ENCODE measurements at regions not wholly inside any gene's neighbourhood (a gene's known extent, or its start where the extent isn't known, plus 50 kb on each side); places are given as distances from the start of the nearest gene placed in this dataset.

DNA sequence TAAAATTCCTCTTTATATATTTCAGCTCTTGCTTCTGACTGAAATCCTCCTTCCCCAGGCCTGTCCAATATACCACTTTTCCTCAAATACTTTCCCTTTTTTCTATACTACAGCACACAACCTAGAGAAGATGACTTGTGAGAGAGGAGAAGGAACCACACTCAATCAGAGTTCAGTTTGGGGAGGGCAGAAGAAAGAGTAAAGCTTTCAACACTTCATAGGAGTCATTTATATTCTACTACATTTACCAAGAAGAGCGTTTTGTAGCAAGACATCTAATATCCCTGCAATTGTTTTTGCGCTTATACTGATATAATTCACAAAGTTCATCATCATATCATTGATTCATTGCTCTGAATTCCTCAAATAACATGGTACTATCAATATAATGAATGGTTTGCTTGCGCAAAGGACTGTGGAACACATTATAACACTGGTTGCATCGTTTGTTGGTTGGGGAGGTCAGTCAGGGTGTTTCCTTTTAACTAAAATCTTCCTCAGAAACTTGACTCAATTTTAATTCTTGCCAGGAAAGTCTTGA is 792.5 kb upstream of the CELF2 start:
- H3K4me3 ChIP-seq (ENCODE audit: low read depth, low read length), result no peak overlapping the region
- TF ChIP-seq, protein P1, sequence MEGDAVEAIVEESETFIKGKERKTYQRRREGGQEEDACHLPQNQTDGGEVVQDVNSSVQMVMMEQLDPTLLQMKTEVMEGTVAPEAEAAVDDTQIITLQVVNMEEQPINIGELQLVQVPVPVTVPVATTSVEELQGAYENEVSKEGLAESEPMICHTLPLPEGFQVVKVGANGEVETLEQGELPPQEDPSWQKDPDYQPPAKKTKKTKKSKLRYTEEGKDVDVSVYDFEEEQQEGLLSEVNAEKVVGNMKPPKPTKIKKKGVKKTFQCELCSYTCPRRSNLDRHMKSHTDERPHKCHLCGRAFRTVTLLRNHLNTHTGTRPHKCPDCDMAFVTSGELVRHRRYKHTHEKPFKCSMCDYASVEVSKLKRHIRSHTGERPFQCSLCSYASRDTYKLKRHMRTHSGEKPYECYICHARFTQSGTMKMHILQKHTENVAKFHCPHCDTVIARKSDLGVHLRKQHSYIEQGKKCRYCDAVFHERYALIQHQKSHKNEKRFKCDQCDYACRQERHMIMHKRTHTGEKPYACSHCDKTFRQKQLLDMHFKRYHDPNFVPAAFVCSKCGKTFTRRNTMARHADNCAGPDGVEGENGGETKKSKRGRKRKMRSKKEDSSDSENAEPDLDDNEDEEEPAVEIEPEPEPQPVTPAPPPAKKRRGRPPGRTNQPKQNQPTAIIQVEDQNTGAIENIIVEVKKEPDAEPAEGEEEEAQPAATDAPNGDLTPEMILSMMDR (IDR thresholded peaks at IDR 0.05; ENCODE audit: insufficient read depth, low read depth, low read length), result no peak
- no peak for DNase-seq (ENCODE audit: low read depth)

DNA sequence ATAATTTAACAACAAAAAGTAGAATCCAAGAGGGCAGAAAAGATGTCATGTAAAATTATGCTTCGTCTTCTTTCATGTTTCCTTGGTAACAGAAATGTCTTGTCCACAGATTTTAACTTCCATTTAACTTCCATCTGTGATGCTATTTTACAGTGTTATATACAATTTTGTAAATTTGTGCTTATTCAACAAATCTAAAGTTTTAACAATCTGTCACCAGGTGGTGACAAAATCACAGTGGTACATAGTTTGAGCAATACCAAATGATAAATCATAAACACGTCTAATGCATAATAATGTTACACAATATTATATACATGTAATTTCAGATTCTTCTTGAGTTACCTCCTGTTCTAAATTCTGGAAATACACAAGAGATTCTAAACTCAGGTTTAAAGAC is 784.4 kb upstream of the CELF2 start:
- TF ChIP-seq, protein P1 (IDR thresholded peaks at IDR 0.05; ENCODE audit: insufficient read depth, low read depth, low read length), result no peak
- no peak for DNase-seq (ENCODE audit: low read depth)
- H3K4me3 ChIP-seq (ENCODE audit: low read depth, low read length), result no peak overlapping the region

DNA sequence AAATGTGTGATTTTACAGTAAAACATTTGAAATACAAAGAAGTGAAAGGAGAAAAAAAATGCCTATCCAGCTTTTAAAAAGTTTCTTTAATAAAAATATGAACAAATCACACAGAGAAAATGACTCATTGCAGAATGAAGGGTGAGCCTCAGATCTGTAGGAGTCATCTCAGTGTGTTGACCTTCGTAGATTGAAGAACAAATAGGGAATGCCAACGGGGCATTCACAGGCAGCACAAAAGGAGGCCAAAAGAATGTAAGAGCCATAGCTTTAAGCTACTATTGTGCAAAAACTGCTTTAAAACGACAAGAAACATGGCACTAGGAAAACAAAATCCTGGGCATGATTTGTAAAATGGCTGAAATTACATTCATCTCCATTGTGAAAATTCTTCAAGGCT is 782.7 kb upstream of the CELF2 start:
- TF ChIP-seq, protein P1 (IDR thresholded peaks at IDR 0.05; ENCODE audit: insufficient read depth, low read depth, low read length), result no peak
- DNase-seq (ENCODE audit: low read depth), result no peak
- H3K4me3 ChIP-seq (ENCODE audit: low read depth, low read length), result no peak overlapping the region

DNA sequence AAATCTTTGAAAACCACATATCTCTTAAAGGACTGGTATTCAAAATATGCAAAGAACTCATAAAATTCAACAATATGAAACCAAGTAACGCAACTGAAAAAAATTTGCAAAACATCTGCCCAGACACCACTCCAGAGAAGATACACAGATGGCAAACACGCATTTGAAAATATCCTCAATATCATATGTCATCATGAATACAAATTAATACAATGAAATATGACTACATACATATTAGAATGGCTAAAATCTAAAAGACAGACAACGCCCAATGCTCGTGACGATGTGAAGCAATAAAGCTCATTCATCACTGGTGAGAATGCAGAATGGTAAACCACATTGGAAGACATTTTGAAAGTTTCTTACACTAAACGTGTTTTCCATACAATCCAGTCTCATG is 770.1 kb upstream of the CELF2 start:
- TF ChIP-seq, protein P1 (IDR thresholded peaks at IDR 0.05; ENCODE audit: insufficient read depth, low read depth, low read length), result no peak
- DNase-seq (ENCODE audit: low read depth), result no peak
- no peak overlapping the region for H3K4me3 ChIP-seq (ENCODE audit: low read depth, low read length)

DNA sequence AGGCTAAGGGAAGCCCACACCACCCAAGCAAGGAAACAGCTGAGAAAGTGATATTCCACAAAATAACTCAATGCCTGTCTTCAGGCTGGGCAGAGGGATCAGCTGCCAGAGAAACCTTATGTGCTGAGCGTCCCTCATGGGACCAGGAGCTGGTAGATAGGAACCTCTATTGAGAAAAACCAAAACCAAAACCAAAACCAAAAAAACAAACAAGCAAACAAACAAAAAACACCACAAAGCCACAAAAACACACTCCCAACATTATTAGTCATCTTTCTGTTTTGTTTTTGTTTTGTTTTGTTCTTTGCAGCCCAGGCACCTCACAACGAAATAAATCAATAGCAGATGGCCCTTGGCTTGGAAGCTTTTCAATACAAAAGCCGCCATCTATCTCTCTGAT is 760.8 kb upstream of the CELF2 start:
- no peak overlapping the region for H3K4me3 ChIP-seq (ENCODE audit: low read depth, low read length)
- no peak for DNase-seq (ENCODE audit: low read depth)
- TF ChIP-seq, protein P1 (IDR thresholded peaks at IDR 0.05; ENCODE audit: insufficient read depth, low read depth, low read length), result no peak

DNA sequence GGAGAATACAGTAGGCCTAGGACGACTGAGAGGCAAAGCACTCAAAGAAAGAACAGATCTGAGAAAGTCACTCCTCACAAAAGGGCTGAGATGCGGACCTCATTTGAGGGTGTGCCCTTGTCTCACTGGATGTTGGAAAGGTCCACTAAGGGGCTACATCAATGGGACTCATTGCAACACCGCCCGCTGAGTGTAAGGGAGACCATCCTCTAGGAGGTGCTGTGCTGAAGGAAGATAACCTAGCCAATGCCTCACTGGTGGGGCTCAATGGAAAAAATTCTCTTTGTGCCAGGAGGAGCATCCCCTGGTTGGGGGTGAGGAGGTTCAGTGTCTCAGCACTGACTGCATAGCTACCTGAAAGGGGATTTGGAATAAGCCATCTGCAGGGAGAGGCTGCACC is 758.7 kb upstream of the CELF2 start:
- TF ChIP-seq, protein P1 (IDR thresholded peaks at IDR 0.05; ENCODE audit: insufficient read depth, low read depth, low read length), result no peak
- no peak overlapping the region for H3K4me3 ChIP-seq (ENCODE audit: low read depth, low read length)
- DNase-seq (ENCODE audit: low read depth), result no peak
